ENCODE measurements at regions not wholly inside any gene's neighbourhood (a gene's known extent, or its start where the extent isn't known, plus 50 kb on each side); places are given as distances from the start of the nearest gene placed in this dataset.

DNA sequence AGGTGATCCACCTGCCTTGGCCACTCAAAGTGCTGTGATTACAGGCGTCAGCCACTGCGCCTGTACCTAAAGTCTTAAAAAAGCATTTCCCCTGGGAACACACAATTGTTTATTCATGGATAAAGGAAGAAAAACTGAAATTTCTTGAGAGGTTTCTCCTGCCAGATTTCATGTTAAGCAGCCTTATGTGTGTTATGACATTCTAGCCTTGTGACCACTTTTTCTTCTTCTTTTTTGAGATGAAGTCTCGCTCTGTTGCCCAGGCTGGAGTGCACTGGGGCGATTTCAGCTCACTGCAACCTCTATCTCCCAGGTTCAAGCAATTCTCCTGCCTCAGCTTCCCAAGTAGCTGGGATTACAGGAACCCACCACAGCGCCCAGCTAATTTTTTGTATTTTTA is 57.8 kb upstream of the PLAC8 start:
- DNase-seq (ENCODE audit: low read depth in 3 of 3, low spot score in 1 of 3), result no peak

DNA sequence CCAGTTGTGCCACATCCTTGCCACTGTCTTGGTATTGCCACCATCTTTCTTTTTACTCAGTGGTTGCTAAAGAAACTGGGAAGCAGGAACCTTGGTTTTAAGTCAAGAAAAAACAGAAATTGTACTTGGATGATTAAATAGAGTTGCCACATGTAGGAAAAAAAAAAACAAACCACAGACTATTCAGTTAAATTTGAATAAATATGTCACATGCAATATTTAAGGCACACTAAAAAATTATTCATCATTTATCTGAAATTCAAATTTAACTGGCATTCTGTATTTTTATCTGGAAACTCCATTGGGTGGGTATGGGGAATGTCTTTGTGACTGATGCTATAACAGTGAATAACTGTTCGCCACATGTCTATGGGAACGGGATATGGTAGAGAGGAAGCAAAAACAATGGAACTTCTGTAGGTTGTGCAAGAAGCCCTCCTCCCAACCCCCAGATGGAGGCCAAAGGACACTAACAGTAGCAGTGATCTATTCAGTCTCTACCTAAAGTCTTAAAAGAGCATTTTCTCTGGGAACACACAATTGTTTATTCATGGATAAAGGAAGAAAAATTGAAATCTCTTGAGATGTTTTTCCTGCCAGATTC is 57.0 kb upstream of the PLAC8 start:
- DNase-seq (ENCODE audit: low read depth in 3 of 3, low spot score in 1 of 3), result no peak

DNA sequence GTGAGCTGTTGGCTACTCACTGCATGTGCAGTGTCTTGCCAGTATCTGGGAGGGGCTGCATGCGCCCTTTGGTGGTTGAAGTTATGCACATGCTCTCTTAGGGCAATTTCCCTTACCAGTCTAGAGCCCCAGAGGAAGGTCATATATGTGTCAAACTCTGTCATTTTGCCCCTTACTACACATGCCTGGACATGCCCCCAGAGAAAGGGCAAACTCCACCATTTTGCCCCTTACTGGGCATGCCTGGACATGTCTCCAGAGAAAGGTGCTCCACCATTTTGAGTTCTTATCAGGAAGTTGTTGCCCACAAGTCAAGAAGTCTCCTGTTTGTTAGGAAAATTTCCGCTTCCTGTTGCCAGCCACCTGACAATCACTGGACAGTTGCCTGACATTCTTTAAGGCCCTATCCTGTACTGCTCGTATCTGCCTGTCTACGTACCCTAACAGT is 56.4 kb upstream of the PLAC8 start:
- DNase-seq (ENCODE audit: low read depth in 3 of 3, low spot score in 1 of 3), result no peak
